Left ventricle myocardium inferior (tissue), 1 donor: ENCODE measurements at regions not wholly inside any gene's neighbourhood (a gene's known extent, or its start where the extent isn't known, plus 50 kb on each side); places are given as distances from the start of the nearest gene placed in this dataset.

Source experiments
- DNase-seq: peaks from one replicate; pipeline ENCODE4 v3.0.0-alpha.2; 2020
- H3K27ac ChIP-seq: fragments of 200-600 bp; replicated peaks from 2 replicates; pipeline ENCODE4 v1.8.0; 2021
- H3K27me3 ChIP-seq: fragments of 200-600 bp; 2 replicates; pipeline ENCODE4 v1.8.0; 2021; ENCODE audit warnings: low read depth
- H3K36me3 ChIP-seq: fragments of 200-600 bp; 2 replicates; pipeline ENCODE4 v1.8.0; 2021
- H3K4me1 ChIP-seq: fragments of 200-600 bp; 2 replicates; pipeline ENCODE4 v1.8.0; 2021
- H3K4me3 ChIP-seq: fragments of 200-600 bp; 2 replicates; pipeline ENCODE4 v1.8.0; 2021; ENCODE audit warnings: mild to moderate bottlenecking, moderate library complexity
- H3K9me3 ChIP-seq: fragments of 200-600 bp; replicated peaks from 2 replicates; pipeline ENCODE4 v1.8.0; 2021
- CTCF ChIP-seq: fragments of 200-600 bp; IDR thresholded peaks from 2 replicates; pipeline ENCODE4 v1.8.0; 2021; ENCODE audit warnings: antibody characterized with exemption, mild to moderate bottlenecking, borderline replicate concordance
- intact Hi-C: fragments of 100-400 bp; cut with micrococcal nuclease; formaldehyde crosslinking; loops from one replicate; pipeline ENCODE4 v1.11.0; 2022
- donor health status: DM: no; HTN: yes; CAD: no; lungs with severe emphysema.

DNA sequence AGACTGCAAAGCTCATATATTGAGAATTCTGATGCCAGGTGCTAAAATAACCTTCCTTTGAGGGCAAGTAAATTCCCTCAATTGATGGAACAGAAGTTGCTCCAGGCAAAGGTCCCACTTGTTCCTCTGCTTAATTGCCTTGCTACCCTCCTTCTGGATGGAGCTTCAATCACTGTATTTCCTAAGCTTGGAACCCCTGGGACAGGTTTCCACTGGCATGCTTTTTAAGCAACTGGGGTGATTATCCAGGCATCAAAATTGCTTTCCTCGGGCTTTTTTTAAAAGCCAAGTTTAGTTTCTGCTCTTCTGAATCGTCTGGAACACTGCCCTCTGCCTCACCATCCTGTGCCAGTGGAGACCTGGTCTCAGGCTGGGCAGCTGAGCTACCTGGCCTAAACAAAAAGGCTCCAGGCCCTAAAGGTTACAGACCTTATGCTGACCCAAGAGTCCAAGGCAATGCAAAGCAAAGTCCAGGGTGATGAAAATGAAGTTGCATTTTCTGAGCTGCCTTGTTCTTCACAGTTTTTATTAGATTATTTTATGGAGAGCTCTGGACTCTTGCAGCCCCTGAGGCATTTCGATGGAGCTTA is 167.9 kb upstream of the CD180 start:
- no peak for DNase-seq
- no peaks in the 10 kb centered on the region for H3K4me1 ChIP-seq
- no peak overlapping the region for H3K27ac ChIP-seq
- H3K27me3 ChIP-seq = no peaks in the 10 kb centered on the region
- intact Hi-C loops = no loop called here
- H3K36me3 ChIP-seq = no peaks in the 10 kb centered on the region
- no peaks in the 10 kb centered on the region for H3K9me3 ChIP-seq
- no peak for TF ChIP-seq CTCF
- H3K4me3 ChIP-seq = no peak overlapping the region

DNA sequence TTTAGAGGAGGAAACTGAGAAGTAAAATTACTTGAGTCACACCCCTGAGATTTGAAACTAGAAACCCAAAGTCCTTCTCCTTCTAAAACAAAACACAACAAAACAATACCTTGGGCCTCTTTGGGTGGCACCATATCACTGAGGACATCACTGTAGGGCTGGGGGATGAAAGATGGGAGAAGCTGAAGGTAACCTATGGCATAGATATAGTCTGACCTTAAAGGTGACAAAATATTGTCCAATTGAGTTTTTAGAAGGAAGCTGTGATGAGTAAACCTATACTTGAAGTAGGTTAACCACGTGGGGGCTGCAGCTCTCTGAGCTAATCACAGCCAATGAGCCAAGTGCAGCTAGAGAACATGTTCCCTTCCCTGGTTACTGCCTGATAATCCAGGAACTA is 167.4 kb upstream of the CD180 start:
- TF ChIP-seq CTCF = no peak
- intact Hi-C loops = no loop called here

DNA sequence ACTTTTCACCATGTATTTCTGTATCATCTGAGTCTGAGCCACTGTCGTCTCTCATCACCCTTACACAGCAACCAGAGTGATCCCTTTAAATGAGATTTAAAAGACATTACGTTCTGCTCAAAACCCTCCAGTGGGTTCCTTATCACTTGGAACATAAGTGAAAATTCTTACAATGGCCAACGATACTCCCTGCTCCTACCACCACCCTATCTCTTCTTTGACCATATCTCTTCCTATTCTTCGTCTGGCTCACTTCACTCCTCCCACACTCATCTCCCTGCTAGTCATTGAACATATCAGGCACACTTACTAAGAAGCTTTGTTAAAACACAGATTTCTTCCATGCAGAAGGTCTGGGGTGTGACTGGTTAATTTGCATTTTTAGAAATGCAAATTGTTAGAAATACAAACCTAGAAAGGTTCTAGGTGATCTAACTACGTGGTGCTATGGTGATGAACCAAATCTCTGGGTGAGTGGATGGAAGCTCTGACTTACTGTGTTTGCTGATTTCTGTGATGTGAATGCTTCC is 166.6 kb upstream of the CD180 start:
- no peaks in the 10 kb centered on the region for H3K4me1 ChIP-seq
- no peak overlapping the region for H3K4me3 ChIP-seq
- intact Hi-C loops = no loop called here
- no peak for DNase-seq
- H3K36me3 ChIP-seq = no peaks in the 10 kb centered on the region
- no peaks in the 10 kb centered on the region for H3K27me3 ChIP-seq
- no peak overlapping the region for H3K27ac ChIP-seq
- no peak for TF ChIP-seq CTCF
- H3K9me3 ChIP-seq = no peaks in the 10 kb centered on the region

More for the DNA sequence above, 167.4 kb upstream of the CD180 start:
- DNase-seq = no peak
- H3K9me3 ChIP-seq = no peaks in the 10 kb centered on the region
- no peak overlapping the region for H3K4me3 ChIP-seq
- H3K27me3 ChIP-seq = no peaks in the 10 kb centered on the region
- no peaks in the 10 kb centered on the region for H3K36me3 ChIP-seq
- H3K4me1 ChIP-seq = no peaks in the 10 kb centered on the region
- no peak overlapping the region for H3K27ac ChIP-seq

DNA sequence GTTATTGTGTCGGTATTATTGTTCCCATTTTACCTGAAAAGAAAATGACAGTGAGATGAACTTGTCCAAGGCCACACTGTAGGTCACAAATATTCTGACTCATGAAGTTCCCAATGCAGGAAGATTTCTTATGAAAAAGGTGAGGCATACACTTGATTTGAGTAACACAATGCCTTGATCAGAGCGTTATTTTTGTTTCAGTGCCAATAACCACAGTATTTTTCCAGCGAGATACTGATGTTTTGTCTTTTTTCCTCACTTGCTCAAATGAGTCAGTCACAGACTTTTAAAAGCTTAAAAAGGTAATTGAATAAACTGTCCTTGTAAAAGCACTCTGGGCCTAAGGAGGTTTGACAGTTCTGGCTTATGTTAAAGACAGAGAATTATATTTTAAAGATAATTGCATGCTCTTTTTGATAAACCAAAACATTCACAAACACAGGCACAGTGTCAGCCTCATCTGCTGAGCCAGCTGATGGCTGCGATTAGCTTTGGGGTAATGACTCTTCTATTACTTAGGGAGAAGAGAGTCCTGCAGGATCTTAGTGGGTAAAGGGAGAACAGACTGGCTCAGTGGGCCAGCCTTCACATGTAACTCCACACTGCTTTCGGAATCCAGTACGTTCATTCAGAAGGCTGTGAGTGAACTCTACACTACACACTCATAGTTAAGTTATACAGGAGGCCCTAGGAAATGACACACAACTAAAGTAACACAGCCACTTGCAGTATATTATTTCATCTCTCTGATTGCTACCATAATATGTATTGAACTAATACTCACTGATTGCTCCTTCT is 165.5 kb upstream of the CD180 start:
- TF ChIP-seq CTCF = no peak
- Histone ChIP-seq H3K27me3 (no peaks in the 10 kb centered on the region), H3K9me3 (no peaks in the 10 kb centered on the region), H3K36me3 (no peaks in the 10 kb centered on the region), H3K4me3 (no peak overlapping the region), H3K27ac (no peak overlapping the region), H3K4me1 (no peaks in the 10 kb centered on the region)
- no peak for DNase-seq
- intact Hi-C loops = no loop called here

DNA sequence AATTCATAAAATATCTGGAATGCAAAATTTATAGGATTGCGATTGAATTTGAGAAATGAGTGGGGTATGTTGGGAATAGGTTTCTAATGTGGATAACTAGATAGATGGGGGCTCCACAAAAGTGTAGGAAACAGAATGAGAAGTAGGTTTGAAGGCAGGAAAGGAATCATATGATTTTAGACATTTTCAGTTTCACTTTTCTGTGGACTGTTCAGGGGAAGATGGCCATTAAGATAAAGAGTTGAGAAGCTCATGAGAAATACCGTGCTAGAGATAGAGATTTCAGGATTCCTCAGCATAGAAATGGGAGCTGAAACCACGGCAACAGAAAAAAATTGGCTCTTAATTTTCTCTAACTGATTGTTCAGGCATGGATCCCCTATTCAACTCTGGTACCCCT is 163.4 kb upstream of the CD180 start:
- no peak for TF ChIP-seq CTCF
- H3K36me3 ChIP-seq = no peaks in the 10 kb centered on the region
- DNase-seq = no peak
- H3K9me3 ChIP-seq = no peaks in the 10 kb centered on the region
- H3K4me1 ChIP-seq = no peaks in the 10 kb centered on the region
- H3K27me3 ChIP-seq = no peaks in the 10 kb centered on the region
- no peak overlapping the region for H3K27ac ChIP-seq
- intact Hi-C loops = no loop called here
- H3K4me3 ChIP-seq = no peak overlapping the region
